Activated T-cell treated with anti-CD3 and anti-CD28 coated beads, Interleukin-2, amount 50 U/mL, for 1 hour (primary cell): ENCODE measurements at regions not wholly inside any gene's neighbourhood (a gene's known extent, or its start where the extent isn't known, plus 50 kb on each side); places are given as distances from the start of the nearest gene placed in this dataset.

Experiments used
- DNase-seq: peaks from one replicate; pipeline ENCODE4 v3.0.0-alpha.2; 2020

GRCh38 chr15:94001255-94001801, 230.0 kb upstream of the MCTP2 start:
- DNase-seq = no peak

DNA sequence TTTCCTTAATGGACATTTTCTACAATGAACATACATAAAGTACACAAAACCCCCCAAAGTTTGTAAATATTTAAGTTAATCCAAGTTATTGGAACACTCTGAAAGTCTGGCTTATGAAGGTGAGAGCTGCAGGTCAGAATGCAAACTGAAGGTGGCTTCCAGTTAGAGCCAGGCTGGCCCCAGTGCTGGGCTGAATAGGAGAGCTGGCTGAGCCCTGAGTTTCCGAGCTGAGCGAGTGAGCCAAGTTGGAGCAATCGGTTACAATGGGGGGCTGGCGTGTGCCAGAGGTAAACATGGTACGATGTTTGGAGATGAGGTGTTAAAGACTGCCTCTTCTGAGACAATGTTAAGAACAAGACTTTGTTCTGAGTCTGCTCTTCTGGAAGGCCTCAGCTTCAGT, 230.8 kb upstream of the MCTP2 start:
- no peak for DNase-seq

DNA sequence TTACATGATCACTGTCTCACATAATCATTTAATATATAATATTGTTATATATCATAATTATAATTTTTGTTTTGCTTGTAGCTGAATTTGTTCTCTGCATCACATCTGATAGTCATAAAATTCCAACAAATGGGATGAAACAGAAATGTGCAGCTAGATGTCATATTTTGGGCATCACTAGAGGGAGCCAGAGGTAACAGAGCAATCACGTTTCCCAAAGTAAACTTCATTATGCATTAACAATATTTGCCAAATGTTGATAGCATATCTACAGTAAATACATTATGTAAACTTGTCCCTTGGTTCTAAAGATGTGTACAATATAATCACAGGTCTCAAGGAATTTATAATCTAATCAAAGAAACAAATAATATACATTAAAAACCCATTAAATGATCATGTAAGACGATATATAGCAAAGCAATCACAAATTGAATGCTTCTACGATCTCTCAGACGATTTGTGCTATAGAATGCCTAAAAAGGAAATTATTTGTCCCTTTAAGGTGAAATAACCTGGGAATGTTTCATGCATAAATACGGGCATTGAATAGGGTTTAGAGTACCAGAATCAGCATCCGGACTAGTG, 234.2 kb upstream of the MCTP2 start:
- DNase-seq = no peak

- DNase-seq = no peak
These were observed 241.8 kb upstream of the MCTP2 start for GRCh38 chr15:93989440-93989998.

DNA sequence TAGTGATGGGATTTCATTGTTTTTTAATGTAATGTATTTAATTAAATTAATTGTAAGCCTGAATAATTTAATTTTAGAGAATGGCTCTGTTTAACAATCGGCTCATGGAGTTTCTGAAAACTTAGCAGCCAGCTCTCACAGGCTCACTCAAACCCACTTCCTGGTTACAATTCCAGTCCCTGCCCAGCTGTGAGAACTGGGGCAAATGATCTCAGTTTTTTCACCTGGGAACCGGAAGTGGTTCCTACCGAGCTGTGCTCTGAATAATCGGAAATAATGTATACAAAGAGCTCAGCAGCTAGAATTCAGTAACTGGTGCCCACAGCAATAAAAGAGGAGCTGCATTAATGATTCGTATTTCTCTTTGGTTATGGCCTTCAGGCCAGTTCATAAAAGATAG, 244.3 kb upstream of the MCTP2 start:
- DNase-seq = no peak

DNA sequence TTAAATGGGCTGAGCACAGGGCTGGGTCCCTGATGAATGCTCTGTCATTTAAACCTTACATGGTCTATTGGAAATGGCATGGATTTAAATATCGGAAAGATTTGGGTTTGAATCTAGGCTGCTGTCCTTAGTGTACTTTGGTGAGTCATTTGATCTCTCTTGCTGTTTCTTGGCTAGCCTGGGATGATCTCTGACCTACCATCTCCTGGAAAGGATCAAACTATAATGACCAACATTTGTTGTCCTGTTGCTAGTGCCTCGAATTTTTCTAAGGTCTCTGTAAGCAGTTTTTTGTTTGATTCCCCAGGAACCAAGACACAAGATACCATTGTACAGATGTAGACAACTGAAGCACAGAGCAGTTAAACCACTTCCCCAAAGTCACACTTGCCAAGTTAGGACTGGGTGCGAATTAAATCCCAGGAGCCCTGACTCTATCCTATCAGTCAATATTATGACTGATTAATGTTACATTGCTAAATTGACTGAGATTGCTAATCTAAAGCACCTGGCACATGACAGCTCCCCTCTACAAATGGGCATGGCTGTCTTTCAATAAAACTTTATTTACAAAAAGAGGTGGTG, 244.9 kb upstream of the MCTP2 start:
- DNase-seq = no peak

DNA sequence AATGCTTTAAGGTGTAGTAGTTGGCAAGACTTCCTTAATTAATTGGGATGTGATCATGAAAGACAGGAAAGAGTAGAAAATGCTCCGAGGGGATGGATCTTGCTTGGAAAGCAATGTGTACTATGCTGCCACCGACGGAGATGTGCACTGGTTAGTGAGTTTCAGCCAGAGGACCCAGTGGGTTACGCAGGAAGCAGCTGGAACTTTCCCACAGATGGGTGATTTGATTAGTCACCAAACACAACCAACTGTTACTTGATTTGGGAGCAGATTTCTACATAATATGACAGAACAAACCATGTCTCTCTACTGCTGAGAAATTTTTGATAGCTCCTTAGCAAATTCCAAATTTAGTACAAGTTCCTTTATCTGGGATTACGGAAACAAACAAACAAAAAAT, 245.4 kb upstream of the MCTP2 start:
- no peak for DNase-seq

DNA sequence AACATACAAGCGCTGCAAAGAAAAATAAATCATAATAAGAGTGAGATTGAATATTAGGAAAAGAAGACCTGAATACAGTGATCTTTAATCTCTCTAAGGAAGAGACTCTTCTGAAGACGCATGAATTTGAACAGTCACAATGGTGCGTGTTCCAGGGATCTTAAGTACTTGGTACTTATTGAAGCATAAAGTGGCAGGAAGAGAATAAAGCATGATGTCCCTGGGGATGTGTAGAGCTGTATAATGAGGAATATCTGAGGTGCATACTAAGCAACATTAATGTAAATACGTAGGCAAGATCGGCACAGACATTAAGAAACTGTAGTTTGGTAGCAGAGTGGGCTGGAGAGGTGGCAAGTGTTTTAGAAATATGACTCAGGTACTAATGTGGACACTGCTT, 246.2 kb upstream of the MCTP2 start:
- DNase-seq = no peak

GRCh38 chr15:93983526-93983925, 247.8 kb upstream of the MCTP2 start:
- DNase-seq = no peak

DNA sequence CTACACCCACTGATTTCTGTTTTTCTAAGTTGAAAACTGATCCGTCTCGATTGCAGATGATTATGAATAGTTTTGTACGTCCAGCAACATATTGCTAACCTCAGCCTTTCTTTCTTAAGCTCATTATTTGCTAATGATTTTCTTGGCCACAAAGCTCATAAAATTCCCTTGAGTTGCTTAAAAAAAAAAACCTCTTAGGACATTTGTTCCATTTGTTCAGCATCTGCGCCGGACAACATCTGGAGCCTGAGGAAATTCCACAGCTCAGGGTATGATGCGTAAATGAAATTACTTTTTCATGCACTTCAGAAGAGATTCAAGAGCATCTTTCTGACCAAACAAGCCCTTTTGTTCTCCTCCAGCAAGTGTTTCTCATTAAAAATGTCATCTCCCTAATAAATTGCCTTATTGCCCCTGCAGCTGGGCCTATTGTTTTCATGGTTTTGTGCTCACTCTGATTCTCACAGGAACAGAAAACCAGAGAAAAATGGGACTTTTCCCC, 249.1 kb upstream of the MCTP2 start:
- DNase-seq = no peak

- no peak for DNase-seq
These were observed 249.7 kb upstream of the MCTP2 start for GRCh38 chr15:93981706-93982105.

GRCh38 chr15:93980261-93980911, 251.0 kb upstream of the MCTP2 start:
- DNase-seq = no peak

DNA sequence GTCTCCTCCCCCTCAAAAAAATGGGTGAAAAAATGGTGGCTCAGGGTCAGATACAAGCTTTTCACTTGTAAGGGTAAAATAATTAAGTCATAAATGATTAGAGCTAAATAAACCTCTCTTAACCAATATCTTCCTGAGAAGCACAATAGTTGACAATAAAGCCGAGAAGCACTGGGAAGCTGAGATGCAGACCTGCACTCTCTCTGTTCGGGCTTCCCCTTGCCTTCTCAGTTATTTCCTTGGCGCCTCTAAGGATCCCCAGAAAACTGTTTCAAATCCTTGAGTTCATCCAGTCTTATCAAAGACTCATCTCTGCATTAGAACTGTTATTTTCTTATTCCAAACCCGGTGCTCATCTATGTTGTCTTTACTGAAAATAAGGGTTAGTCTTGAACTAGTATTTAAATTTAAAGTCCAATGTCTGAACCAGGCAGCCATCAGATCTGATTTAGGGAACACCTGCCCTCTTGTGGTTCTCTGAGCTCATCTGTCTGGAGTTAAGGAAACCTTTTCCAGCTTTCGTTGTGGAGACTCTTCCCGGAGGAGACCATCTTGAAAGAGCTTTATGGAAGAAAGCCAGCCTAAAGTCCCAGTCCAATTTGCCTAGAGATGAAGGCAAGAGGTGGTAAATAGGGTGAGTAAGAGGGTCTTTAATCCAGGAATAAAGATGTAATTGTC, 256.4 kb upstream of the MCTP2 start:
- no peak for DNase-seq

- DNase-seq = no peak
These were observed 258.1 kb upstream of the MCTP2 start for GRCh38 chr15:93973287-93973686.

DNA sequence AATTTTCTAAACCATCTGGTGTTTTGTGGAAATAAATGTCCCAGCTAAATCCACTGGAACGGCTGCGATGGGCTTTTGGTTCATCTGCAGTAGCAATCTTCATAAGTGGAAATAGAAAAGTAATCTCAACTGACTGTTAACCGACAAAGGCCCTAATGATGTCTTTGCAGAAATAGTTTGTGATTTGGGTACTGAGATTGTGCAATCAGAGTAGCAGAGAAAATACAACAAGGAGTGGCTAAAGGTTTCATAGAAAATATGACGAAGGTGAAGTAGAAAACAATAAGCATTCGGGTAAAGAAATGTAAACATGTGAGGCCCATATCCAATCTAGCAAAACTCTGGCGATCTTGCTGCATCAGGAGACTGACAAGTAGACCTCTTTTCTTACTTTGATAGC, 262.6 kb upstream of the MCTP2 start:
- no peak for DNase-seq

- no peak for DNase-seq
These were observed 266.0 kb upstream of the MCTP2 start for GRCh38 chr15:93965304-93965908.

- no peak for DNase-seq
These were observed 276.3 kb upstream of the MCTP2 start for GRCh38 chr15:93954985-93955571.

- no peak for DNase-seq
These were observed 282.6 kb upstream of the MCTP2 start for GRCh38 chr15:93948726-93949125.

DNA sequence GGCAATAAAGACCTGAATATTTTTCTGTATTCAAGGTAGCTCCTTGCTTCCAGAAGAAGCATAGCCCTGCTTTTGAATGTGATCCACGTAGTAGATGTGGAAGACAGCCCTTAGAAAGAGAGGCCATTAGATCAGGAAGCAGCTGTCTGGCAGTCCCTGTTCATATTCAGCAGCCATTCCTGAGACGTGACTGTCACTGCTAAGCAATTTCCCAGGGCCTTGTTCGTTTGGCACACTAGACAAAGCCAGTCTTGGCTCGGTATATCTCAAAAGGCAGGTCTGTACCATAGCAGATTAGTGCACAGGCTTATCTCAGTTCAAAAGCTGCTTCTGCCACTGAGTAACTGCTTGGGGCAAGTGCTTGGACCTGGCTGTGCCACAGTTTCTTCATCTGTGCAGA, 287.8 kb upstream of the MCTP2 start:
- DNase-seq = no peak

DNA sequence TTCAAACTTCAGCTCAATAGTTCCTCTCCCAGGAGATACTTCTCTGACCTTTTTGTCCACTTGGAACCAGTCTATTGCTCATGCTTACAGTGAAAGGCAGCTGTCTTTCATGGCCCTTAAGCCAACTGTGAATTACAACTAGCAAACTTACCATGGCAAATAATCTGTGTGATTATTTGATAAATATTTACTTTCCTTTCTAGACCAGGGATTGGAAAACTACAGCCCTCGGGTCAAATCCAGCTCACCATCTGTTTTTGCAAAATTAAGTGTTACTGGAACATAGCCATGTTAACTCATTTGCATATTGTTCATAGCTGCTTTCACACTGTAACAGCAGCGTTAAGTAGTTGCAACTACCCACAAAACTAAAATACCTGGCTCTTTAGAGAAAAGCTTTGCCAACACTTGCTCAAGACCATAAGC, 289.1 kb upstream of the MCTP2 start:
- DNase-seq = no peak

- no peak for DNase-seq
These were observed 289.7 kb upstream of the MCTP2 start for GRCh38 chr15:93941697-93942096.

- DNase-seq = no peak
These were observed 291.1 kb upstream of the MCTP2 start for GRCh38 chr15:93940226-93940625.
